GM20431 (cell line): ENCODE measurements at regions not wholly inside any gene's neighbourhood (a gene's known extent, or its start where the extent isn't known, plus 50 kb on each side); places are given as distances from the start of the nearest gene placed in this dataset.

Experiments
- in situ Hi-C: fragments of 300-500 bp; cut with MseI, MboI; formaldehyde crosslinking; loops from one replicate; pipeline ENCODE4 v1.15.0; 2020; ENCODE audit warnings: low sequenced_read_pairs; ENCODE audit not compliant: unreplicated experiment

DNA sequence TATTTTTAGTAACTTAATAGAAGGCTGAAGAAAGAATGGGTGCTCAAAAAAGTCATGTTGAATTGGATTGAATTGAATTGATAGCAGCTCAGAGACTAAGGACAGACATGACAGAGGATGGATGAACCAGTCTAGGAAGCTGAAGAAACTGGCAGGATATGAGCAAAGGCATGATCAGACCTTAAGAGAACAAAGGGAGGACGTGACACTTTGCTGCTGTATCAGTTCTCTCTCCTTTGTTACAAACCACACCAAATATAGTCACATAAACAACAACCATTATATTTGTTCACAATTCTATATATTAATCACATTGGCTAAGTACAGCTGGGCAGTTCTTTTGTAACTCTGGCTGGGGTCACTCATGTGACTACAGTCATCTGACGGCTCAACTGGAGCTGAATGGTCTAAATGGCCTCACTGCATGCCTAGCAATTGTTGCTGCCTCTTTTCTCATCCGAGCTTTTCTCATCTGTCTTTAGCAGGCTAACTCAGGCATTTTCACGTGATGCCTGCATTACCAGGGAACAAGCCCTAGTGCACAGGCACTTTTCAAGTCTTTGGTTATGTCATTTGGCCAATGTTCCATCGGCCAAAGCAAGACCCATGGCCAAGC lies 355.0 kb downstream of the ETNK1 start:
- in situ Hi-C loops = no loop called here

DNA sequence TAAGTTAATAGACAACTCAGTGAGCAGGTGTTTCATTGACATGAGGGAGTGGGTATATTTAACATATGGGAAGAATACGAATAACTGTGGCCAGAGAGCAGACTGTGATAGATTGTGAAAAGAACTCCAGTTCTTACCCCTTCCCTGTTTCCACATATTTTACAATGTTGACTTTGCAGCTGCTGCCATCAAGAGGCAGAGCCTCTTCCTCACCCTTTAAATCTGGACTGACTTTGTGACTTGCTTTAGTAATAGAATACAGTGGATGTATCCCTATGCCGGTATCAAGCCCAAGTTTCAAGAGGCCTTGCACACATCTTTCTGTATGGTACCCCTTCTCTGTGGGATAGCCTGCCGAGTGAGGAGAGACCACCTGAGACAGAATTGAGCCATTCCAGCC lies 356.7 kb downstream of the ETNK1 start:
- in situ Hi-C loops = no loop called here

DNA sequence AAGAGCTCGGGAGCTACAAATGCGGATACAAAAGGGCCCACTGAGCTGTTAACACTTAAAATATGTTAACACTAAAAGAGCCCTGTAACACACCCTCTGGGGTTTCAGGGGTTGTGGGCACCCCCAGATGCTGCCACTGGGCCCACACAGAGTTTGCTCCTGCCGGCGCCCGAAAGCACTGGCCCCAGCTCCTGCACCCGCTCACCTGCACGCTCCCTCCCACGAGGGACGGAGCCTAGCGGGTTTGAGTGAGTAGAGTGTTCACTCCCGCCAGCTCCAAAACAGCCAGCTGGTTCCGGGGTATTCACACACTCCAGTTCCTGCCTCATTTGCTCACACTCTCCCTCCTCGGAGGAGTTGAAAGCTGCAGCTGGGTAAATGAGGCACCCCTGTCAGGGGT lies 357.7 kb downstream of the ETNK1 start:
- in situ Hi-C loops = no loop called here

GRCh38 chr12:22986997-22987396 lies 362.0 kb downstream of the ETNK1 start:
- in situ Hi-C loops = no loop called here

DNA sequence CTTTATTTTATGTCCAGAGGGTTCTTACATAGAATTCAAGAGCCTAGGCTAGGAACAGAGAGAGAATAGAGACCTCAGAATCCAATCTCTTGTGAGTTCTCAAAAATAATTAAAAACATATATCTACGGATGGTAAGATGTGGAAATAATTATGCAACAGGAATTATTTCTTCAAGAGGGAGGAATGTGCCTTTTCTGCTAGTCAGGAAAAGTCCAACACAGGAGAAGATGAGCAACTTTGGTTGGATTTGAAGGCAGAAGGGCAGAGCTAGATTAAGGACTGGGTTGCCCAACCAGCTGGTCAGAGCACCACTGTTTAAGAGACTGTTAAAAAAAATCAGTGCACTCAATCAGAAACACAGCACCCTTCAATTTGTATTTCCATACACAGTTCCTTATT lies 365.5 kb downstream of the ETNK1 start:
- in situ Hi-C loops = no loop called here

GRCh38 chr12:22991250-22991844 lies 366.4 kb downstream of the ETNK1 start:
- in situ Hi-C loops = no loop called here

- in situ Hi-C loops = no loop called here
Measured at GRCh38 chr12:22993609-22994315, 368.8 kb downstream of the ETNK1 start.

- in situ Hi-C loops = no loop called here
Measured at GRCh38 chr12:22994316-22994675, 369.3 kb downstream of the ETNK1 start.

DNA sequence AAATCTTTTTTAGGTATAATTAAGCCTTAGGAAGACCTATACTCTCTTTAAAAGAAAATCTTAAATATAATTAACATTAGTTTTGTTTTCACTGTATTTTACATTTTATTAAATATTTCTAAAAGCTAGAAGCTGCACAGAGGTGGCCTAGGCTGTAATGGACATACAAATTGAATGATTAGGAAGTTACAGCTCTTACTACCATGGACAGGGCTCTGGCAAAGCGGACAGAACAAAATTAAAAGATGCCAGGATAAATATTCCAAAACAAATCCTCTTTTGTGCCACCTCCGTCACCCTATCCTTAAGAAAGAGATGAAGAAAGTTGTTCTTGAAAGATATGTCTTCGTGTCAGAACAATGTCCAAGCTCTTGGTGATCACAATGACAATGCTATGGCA lies 376.5 kb downstream of the ETNK1 start:
- in situ Hi-C loops = no loop called here

DNA sequence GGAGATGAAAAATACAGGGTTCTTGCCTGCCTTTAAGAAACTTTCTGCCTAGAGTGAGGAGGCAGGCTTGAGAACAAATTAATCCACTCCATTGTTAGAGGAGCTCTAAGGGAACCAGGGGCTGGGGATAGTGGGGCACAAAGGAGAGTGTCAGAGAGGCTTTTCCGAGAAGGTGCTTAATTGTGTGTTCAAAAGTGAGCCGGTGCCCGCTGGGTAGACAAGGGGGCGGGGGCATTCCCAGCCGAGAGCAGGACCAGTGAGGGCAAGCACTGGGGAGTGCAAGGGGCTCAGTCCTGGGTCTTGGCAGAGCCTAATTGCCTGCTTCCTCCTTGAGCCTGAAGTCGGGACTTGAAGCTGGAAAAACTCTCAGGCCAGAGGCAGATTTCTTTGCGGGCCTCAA lies 377.4 kb downstream of the ETNK1 start:
- in situ Hi-C loops = no loop called here

DNA sequence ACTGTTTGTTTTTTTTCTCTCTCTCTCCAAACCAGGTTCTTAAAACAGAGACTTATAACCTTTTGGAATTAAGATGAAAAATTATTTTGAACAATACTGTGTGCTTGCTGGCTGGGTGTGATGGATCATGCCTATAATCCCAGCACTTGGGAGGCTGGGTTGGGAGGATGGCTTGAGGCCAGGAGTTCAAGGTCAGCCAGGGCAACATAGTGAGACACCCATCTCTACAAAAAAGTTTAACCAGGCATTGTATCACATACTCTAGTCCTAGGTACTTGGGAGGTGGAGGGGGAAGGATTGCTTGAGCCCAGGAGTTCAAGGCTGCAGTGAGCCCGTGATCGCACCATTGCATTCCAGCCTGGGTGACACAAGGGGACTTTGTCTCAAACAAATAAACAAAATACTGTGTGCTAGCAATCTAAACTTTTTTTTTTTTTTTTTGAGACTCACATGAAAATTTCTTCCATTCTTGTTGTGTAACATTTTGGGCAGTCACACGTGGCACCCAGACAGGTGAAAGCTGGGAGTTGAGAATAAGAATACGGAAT lies 379.6 kb downstream of the ETNK1 start:
- in situ Hi-C loops = no loop called here

DNA sequence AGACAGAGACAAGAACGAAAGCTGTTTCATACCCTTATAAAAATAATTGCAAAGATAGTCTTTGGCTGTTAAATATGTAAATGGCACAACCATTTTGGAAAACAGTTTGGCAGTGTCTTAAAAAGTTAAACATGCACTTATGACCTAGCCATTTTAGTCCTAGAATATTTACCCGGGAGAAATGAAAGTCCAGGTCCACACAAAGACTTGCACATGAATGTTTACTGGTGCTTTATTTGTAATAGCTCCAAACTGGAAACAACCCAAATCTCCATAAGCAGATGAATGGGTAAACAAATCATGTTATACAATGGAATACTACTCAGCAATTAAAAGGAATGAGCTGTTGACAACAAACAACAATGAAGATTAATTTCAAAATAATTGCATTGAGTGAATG lies 380.4 kb downstream of the ETNK1 start:
- in situ Hi-C loops = no loop called here

DNA sequence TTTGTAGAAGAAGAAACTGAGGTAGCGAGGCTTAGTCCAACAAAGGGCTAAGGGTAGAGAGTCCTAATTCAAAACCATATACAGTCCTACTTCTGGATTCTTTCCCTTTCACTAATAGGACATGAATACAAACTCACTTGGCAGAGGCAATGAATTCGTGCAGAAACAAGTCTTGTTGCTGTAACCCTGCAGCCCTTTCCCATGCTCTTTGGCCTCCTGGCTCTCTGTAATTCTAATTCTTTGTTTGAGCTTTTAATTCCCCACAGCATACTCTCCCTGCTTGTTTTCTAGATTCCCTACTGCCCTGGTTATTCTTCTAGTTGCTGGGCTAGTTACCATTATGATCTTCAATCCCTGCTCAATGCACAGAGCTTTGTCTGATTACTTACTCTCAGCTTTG lies 381.4 kb downstream of the ETNK1 start:
- in situ Hi-C loops = no loop called here

DNA sequence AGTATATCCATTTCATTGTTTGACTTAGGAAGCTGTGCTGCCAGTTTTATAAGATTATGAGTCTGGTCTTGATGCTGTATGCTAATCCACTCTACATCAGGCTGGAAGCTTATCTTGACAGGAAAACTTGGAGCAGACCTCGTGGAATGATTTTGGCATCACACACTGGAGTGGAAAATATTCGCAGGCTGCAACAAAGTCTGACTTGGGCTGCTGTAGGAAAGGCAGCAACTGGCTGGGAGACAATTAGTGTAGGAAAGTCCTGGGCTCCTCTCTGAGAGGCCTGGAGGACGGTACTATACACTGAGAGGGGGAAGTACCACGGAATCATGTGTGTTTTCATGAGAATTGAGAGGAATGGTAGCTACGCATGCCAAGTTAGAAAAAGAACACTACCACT lies 383.7 kb downstream of the ETNK1 start:
- in situ Hi-C loops = no loop called here

GRCh38 chr12:23014749-23015148 lies 389.8 kb downstream of the ETNK1 start:
- in situ Hi-C loops = no loop called here

DNA sequence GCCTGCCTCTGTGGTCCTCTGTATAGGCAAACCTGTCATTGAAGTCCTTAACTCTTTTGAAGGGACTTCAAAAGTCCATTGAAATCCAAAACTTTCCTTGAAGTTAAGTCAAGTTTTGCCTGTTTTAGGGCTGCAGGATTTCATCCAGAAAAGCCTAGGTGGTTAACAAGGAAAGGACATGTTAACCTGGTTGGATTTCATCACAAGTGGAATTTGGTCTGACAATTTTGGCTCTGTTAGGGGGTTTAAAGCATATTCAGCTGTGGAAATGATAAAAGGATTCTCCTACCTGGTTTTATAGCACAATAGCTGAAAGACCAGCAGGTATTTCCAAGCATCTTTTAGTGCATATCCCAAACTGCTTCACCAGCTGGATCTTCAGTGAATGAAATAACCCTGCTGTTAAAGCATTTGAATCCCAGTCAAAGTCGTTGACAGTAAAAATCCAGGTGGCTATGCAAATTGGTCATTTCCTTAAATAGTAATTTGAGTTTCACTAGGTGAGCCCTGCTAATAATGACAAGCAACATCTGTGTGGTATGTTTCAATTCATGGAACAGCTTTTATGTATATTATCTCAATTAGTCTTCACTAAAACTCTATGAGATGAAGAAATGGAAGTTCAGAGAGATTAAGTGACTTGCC lies 400.5 kb downstream of the ETNK1 start:
- in situ Hi-C loops = no loop called here

GRCh38 chr12:23028158-23028802 lies 403.3 kb downstream of the ETNK1 start:
- in situ Hi-C loops = no loop called here

- in situ Hi-C loops = no loop called here
Measured at GRCh38 chr12:23029185-23029584, 404.2 kb downstream of the ETNK1 start.

DNA sequence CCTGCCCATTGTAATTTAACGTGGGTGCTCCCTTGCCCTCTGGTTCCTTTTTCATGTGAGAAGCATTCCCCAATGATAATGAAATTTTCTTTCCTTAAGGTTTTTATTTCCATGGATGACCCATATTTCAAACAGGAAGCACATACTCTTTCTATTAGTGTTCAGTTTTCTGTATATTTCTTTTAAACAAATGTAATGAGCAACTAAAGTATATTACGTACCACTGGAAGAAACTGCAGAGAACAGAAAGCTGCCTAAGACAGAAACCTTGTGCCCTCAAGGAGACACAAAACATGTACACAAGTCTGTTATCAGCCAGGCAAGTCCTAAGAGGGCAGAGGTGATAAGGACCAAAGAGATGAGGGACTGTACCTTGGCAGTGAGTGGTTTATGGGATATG lies 414.9 kb downstream of the ETNK1 start:
- in situ Hi-C loops = no loop called here

DNA sequence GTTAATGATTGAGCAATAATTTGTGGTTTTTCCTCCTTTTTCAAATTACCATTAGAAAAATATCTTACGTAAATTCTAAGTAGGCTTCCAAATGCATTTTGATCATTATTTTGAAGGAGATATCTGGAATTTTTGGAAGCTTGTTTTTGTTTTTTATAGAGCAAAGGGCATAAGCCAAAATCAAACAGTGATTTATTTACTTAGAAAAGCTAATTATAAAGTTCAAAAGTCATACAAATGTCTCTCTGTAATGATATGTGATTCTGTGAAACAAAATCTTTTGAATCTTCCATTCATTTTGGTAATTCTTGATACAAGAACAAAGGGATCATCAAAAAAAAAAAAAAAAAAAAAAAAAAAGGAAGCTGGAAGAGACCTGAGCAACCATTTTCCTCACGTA lies 416.8 kb downstream of the ETNK1 start:
- in situ Hi-C loops = no loop called here

DNA sequence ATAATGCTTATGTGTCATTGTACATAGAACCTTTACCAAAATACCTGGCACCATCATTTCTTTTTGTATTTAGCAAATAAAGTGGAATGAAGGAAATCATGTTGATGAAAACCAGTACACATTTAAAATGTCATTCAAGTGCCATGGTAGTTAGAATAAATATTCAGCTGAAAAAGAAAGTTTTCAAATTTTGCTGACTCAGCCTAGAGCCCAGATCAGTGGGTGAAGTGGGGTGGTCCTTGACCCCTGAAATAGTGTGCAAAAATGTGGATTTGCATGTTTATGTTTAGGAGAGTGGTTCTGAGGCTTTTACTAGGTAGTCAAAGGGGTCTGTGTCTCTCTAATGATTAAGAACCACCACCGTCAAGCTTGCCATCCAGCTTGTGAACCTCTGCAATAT lies 418.7 kb downstream of the ETNK1 start:
- in situ Hi-C loops = no loop called here
